HL-60 (cell line): ENCODE measurements at regions not wholly inside any gene's neighbourhood (a gene's known extent, or its start where the extent isn't known, plus 50 kb on each side); places are given as distances from the start of the nearest gene placed in this dataset.

ENCODE experiments used
- DNase-seq, 2 experiments: peaks; one replicate each; pipeline ENCODE4 v3.0.0-alpha.2; 2010 to 2020; ENCODE audit warnings: low read depth in 1 of 2, low spot score in 1 of 2
- H3K27ac ChIP-seq: fragments of 250-450 bp; sonication (Bioruptor Pico); replicated peaks from 2 replicates; pipeline ENCODE4 v1.5.1; 2020; ENCODE audit warnings: mild to moderate bottlenecking, moderate library complexity
- H3K27me3 ChIP-seq: fragments of 250-450 bp; sonication (Bioruptor Pico); 2 replicates; pipeline ENCODE4 v1.5.1; 2021; ENCODE audit warnings: mild to moderate bottlenecking, moderate library complexity; ENCODE audit not compliant: insufficient read depth, poor library complexity, severe bottlenecking
- H3K4me3 ChIP-seq: replicated peaks from 2 replicates; pipeline ENCODE4 v1.5.1; 2011; ENCODE audit warnings: mild to moderate bottlenecking, control low read depth, low read length; ENCODE audit not compliant: insufficient read depth
- GABPA ChIP-seq: IDR thresholded peaks from 2 replicates; pipeline ENCODE4 v1.6.1; 2012; ENCODE audit warnings: low read depth
- POLR2AphosphoS5 ChIP-seq: IDR thresholded peaks from 2 replicates; pipeline ENCODE4 v1.6.1; 2012; ENCODE audit warnings: low read depth
- SPI1 ChIP-seq: IDR thresholded peaks from 2 replicates; pipeline ENCODE4 v1.6.1; 2012; ENCODE audit warnings: low read depth, mild to moderate bottlenecking, borderline replicate concordance
- TF ChIP-seq, protein P1 (sequence below): IDR thresholded peaks from 2 replicates; pipeline ENCODE4 v1.6.1; 2012; ENCODE audit warnings: low read depth; ENCODE audit not compliant: insufficient replicate concordance
- TF ChIP-seq, protein P2 (sequence below): IDR thresholded peaks from one replicate; pipeline ENCODE4 v1.5.1; 2011; ENCODE audit warnings: low read length, control low read depth, inconsistent platforms; ENCODE audit not compliant: insufficient read depth

GRCh38 chr5:2575871-2576270, 175.6 kb downstream of the IRX2 start:
- H3K4me3 ChIP-seq, result no peak overlapping the region
- no peak for DNase-seq
- H3K27ac ChIP-seq, result no peak overlapping the region
- no peak for TF ChIP-seq POLR2AphosphoS5
- no peak for TF ChIP-seq SPI1
- no peak for TF ChIP-seq GABPA
- no peaks in the 10 kb centered on the region for H3K27me3 ChIP-seq

DNA sequence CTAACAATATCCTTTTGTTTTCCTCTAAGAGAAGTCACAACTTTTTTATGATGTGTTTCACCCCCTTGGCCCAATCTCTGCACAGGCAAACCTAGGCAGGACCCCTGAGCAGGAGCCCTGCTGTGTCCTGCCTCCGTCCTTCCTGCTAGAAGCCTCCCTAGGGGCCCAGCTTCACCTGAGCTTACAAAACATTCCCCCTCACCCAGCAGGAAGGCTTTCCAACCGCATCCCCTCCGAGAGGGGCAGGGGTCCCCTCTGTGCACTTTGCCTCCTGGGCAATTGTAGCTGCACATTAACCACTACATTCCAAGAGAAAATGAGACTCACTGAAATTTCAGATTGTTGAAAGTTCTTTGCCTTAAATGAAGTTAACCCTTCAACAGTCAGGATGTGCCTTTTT, 176.2 kb downstream of the IRX2 start:
- TF ChIP-seq, protein P1, sequence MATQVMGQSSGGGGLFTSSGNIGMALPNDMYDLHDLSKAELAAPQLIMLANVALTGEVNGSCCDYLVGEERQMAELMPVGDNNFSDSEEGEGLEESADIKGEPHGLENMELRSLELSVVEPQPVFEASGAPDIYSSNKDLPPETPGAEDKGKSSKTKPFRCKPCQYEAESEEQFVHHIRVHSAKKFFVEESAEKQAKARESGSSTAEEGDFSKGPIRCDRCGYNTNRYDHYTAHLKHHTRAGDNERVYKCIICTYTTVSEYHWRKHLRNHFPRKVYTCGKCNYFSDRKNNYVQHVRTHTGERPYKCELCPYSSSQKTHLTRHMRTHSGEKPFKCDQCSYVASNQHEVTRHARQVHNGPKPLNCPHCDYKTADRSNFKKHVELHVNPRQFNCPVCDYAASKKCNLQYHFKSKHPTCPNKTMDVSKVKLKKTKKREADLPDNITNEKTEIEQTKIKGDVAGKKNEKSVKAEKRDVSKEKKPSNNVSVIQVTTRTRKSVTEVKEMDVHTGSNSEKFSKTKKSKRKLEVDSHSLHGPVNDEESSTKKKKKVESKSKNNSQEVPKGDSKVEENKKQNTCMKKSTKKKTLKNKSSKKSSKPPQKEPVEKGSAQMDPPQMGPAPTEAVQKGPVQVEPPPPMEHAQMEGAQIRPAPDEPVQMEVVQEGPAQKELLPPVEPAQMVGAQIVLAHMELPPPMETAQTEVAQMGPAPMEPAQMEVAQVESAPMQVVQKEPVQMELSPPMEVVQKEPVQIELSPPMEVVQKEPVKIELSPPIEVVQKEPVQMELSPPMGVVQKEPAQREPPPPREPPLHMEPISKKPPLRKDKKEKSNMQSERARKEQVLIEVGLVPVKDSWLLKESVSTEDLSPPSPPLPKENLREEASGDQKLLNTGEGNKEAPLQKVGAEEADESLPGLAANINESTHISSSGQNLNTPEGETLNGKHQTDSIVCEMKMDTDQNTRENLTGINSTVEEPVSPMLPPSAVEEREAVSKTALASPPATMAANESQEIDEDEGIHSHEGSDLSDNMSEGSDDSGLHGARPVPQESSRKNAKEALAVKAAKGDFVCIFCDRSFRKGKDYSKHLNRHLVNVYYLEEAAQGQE, result no peak
- TF ChIP-seq GABPA (no peak), SPI1 (no peak), POLR2AphosphoS5 (no peak)
- TF ChIP-seq, protein P2, sequence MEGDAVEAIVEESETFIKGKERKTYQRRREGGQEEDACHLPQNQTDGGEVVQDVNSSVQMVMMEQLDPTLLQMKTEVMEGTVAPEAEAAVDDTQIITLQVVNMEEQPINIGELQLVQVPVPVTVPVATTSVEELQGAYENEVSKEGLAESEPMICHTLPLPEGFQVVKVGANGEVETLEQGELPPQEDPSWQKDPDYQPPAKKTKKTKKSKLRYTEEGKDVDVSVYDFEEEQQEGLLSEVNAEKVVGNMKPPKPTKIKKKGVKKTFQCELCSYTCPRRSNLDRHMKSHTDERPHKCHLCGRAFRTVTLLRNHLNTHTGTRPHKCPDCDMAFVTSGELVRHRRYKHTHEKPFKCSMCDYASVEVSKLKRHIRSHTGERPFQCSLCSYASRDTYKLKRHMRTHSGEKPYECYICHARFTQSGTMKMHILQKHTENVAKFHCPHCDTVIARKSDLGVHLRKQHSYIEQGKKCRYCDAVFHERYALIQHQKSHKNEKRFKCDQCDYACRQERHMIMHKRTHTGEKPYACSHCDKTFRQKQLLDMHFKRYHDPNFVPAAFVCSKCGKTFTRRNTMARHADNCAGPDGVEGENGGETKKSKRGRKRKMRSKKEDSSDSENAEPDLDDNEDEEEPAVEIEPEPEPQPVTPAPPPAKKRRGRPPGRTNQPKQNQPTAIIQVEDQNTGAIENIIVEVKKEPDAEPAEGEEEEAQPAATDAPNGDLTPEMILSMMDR, result no peak
- H3K27ac ChIP-seq, result no peak overlapping the region
- no peaks in the 10 kb centered on the region for H3K27me3 ChIP-seq
- no peak overlapping the region for H3K4me3 ChIP-seq
- no peak for DNase-seq

DNA sequence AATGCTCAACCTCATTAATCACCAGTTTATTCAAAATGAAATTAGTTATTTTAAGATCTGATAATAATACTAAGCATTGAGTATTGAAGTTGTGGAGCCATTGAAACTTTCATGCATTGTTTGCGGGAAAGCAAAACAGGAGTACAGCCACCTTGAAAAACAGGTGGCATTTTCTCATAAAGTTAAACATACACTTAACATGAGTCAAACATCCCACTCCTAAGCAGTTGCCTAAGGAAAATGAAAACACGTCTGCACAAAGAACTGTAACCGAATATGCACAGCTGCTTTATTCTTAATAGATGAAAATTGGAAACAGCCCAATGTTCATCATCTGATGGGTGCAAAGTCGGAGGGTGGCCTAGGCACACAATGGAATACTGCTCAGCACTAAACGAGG, 177.3 kb downstream of the IRX2 start:
- Histone ChIP-seq H3K4me3 (no peak overlapping the region), H3K27ac (no peak overlapping the region), H3K27me3 (no peaks in the 10 kb centered on the region)
- TF ChIP-seq GABPA (no peak), SPI1 (no peak), POLR2AphosphoS5 (no peak)
- TF ChIP-seq, protein P1, result no peak
- TF ChIP-seq, protein P2, result no peak
- no peak for DNase-seq

DNA sequence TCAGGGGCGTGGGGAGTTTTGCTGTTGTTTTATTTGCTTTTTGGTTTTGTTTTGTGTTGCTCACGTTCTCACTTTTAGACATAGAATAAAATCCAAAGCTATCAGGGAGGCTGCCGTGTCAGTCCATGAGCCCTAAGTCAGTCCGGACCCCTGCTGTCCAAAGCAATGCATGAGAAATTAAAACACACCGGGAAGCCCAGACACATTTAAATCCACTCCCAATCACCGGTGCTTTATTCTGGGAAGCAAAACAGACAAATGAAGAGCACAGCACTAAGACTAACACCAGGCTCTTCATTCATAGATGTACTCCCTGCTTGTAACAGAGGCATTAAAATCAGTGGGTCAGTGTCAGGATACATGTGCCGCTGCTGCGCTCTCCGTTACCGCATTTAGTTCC, 180.9 kb downstream of the IRX2 start:
- Histone ChIP-seq H3K27me3 (no peaks in the 10 kb centered on the region), H3K4me3 (no peak overlapping the region), H3K27ac (no peak overlapping the region)
- no peak for TF ChIP-seq GABPA
- TF ChIP-seq, protein P2, result no peak
- TF ChIP-seq POLR2AphosphoS5, result no peak
- TF ChIP-seq, protein P1, result no peak
- no peak for TF ChIP-seq SPI1
- DNase-seq, result no peak
